Endodermal cell (in vitro differentiated cells): ENCODE measurements at regions not wholly inside any gene's neighbourhood (a gene's known extent, or its start where the extent isn't known, plus 50 kb on each side); places are given as distances from the start of the nearest gene placed in this dataset.

Source experiments
- DNase-seq: peaks from one replicate; pipeline ENCODE4 v3.0.0-alpha.2; 2017
- H3K27ac ChIP-seq: 2 replicates; pipeline ENCODE4 v1.5.1; 2013; ENCODE audit warnings: mild to moderate bottlenecking, low read depth, low read length, moderate library complexity
- H3K27me3 ChIP-seq: 2 replicates; pipeline ENCODE4 v1.6.1; 2013; ENCODE audit warnings: mild to moderate bottlenecking, low read length, moderate library complexity; ENCODE audit not compliant: insufficient read depth, control insufficient read depth, poor library complexity, severe bottlenecking
- H3K36me3 ChIP-seq: 2 replicates; pipeline ENCODE4 v1.7.0; 2013; ENCODE audit warnings: mild to moderate bottlenecking, low read length, moderate library complexity; ENCODE audit not compliant: control insufficient read depth, insufficient read depth
- H3K4me1 ChIP-seq: one replicate; pipeline ENCODE4 v1.7.0; 2013; ENCODE audit warnings: low read length; ENCODE audit not compliant: control insufficient read depth, insufficient read depth
- H3K4me3 ChIP-seq: 2 replicates; pipeline ENCODE4 v1.5.1; 2013; ENCODE audit warnings: mild to moderate bottlenecking, low read length, moderate library complexity
- H3K9ac ChIP-seq: 2 replicates; pipeline ENCODE4 v1.6.1; 2013; ENCODE audit warnings: mild to moderate bottlenecking, low read length, moderate library complexity; ENCODE audit not compliant: poor library complexity, severe bottlenecking; ENCODE audit errors: extremely low read depth
- H3K9me3 ChIP-seq: 2 replicates; pipeline ENCODE4 v1.6.1; 2013; ENCODE audit warnings: mild to moderate bottlenecking, low read length, moderate library complexity; ENCODE audit not compliant: control insufficient read depth
- H3K27ac Mint-ChIP-seq: 2 replicates; pipeline ENCODE4 v1.8.0; 2020; ENCODE audit warnings: mixed read lengths
- H3K27me3 Mint-ChIP-seq: 2 replicates; pipeline ENCODE4 v1.8.0; 2021; ENCODE audit warnings: mild to moderate bottlenecking, mixed read lengths; ENCODE audit not compliant: insufficient read depth
- H3K36me3 Mint-ChIP-seq: 2 replicates; pipeline ENCODE4 v1.8.0; 2020; ENCODE audit warnings: low read depth, mixed read lengths
- H3K4me1 Mint-ChIP-seq: 2 replicates; pipeline ENCODE4 v1.8.0; 2020; ENCODE audit warnings: mixed read lengths
- H3K4me3 Mint-ChIP-seq: 2 replicates; pipeline ENCODE4 v1.8.0; 2020; ENCODE audit warnings: mild to moderate bottlenecking, moderate library complexity, mixed read lengths
- H3K9me3 Mint-ChIP-seq: 2 replicates; pipeline ENCODE4 v1.8.0; 2020; ENCODE audit warnings: mild to moderate bottlenecking, mixed read lengths
- WGBS, 2 experiments: methylation state at CpG; one replicate each; pipeline versions ENCODE4 v1.1.5 to v1.1.7; 2013; ENCODE audit warnings: missing lambda C conversion rate in 2 of 2, mixed read lengths in 1 of 2; ENCODE audit not compliant: insufficient coverage in 1 of 2, insufficient read length in 1 of 2; 5-methylcytosine and 5-hydroxymethylcytosine counted together
- TF ChIP-seq, protein P1 (sequence below): fragments of 200-600 bp; sonication (generic); conservative IDR thresholded peaks from 2 replicates; pipeline ENCODE4 v1.5.0; 2021; ENCODE audit warnings: antibody characterized with exemption, mild to moderate bottlenecking

DNA sequence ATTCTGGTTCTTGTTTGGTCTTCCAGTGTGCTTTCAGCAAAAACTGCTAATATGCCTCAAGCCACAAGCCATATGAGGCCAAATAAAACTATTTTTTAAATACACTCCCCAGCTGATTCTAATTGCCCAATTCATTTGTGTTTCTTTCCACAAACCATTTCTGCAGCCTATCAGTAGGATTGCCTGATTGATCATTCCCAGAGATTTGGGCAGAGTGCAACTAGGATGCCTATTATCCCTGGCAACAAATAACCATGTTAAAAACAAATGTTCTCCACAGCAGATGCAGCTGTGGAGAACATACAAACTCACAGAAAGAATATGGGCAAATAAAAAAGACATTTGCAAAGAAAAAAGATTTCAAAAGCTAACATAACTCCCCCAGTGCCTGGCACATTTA, 76.9 kb upstream of the CAV2 start:
- H3K27ac ChIP-seq: no peak overlapping the region

GRCh38 chr7:116423499-116423898, 76.0 kb upstream of the CAV2 start:
- Mint-ChIP-seq H3K27me3 (no peaks in the 10 kb centered on the region), H3K36me3 (no peaks in the 10 kb centered on the region), H3K4me3 (no peak overlapping the region), H3K4me1 (no peaks in the 10 kb centered on the region), H3K9me3 (no peaks in the 10 kb centered on the region), H3K27ac (no peak overlapping the region)
- no peaks in the 10 kb centered on the region for H3K36me3 ChIP-seq
- no peak overlapping the region for H3K27ac ChIP-seq
- no peak overlapping the region for H3K9ac ChIP-seq
- no peak overlapping the region for H3K4me3 ChIP-seq
- DNase-seq: no peak
- no peaks in the 10 kb centered on the region for H3K9me3 ChIP-seq
- 85% methylated on average over 3 of the region's 3 CpGs; no CpG with 5 or more reads in 1 of the 2 experiments for WGBS, 2 experiments
- no peaks in the 10 kb centered on the region for H3K4me1 ChIP-seq
- no peaks in the 10 kb centered on the region for H3K27me3 ChIP-seq
- TF ChIP-seq, protein P1, sequence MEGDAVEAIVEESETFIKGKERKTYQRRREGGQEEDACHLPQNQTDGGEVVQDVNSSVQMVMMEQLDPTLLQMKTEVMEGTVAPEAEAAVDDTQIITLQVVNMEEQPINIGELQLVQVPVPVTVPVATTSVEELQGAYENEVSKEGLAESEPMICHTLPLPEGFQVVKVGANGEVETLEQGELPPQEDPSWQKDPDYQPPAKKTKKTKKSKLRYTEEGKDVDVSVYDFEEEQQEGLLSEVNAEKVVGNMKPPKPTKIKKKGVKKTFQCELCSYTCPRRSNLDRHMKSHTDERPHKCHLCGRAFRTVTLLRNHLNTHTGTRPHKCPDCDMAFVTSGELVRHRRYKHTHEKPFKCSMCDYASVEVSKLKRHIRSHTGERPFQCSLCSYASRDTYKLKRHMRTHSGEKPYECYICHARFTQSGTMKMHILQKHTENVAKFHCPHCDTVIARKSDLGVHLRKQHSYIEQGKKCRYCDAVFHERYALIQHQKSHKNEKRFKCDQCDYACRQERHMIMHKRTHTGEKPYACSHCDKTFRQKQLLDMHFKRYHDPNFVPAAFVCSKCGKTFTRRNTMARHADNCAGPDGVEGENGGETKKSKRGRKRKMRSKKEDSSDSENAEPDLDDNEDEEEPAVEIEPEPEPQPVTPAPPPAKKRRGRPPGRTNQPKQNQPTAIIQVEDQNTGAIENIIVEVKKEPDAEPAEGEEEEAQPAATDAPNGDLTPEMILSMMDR: no peak

More for the DNA sequence above, 76.9 kb upstream of the CAV2 start:
- no peaks in the 10 kb centered on the region for H3K4me1 ChIP-seq
- H3K9ac ChIP-seq: no peak overlapping the region
- H3K4me3 ChIP-seq: no peak overlapping the region
- Mint-ChIP-seq H3K36me3 (no peaks in the 10 kb centered on the region), H3K27ac (no peak overlapping the region), H3K4me1 (peaks cover under 1% of the 10 kb centered on the region), H3K27me3 (no peaks in the 10 kb centered on the region), H3K4me3 (no peak overlapping the region), H3K9me3 (no peaks in the 10 kb centered on the region)
- no peaks in the 10 kb centered on the region for H3K9me3 ChIP-seq
- DNase-seq: no peak
- H3K36me3 ChIP-seq: no peaks in the 10 kb centered on the region
- TF ChIP-seq, protein P1: no peak
- H3K27me3 ChIP-seq: no peaks in the 10 kb centered on the region

- Mint-ChIP-seq H3K36me3 (no peaks in the 10 kb centered on the region), H3K4me3 (no peak overlapping the region), H3K4me1 (peaks cover 2% of the 10 kb centered on the region), H3K27ac (no peak overlapping the region), H3K9me3 (no peaks in the 10 kb centered on the region), H3K27me3 (no peaks in the 10 kb centered on the region)
- H3K36me3 ChIP-seq: no peaks in the 10 kb centered on the region
- DNase-seq: no peak
- H3K4me1 ChIP-seq: no peaks in the 10 kb centered on the region
- no peaks in the 10 kb centered on the region for H3K9me3 ChIP-seq
- H3K4me3 ChIP-seq: no peak overlapping the region
- 90 to 100% methylated on average over 1 to 3 of the region's 3 CpGs for WGBS, 2 experiments
- no peaks in the 10 kb centered on the region for H3K27me3 ChIP-seq
- TF ChIP-seq, protein P1: no peak
- no peak overlapping the region for H3K9ac ChIP-seq
- no peak overlapping the region for H3K27ac ChIP-seq
These were observed 73.8 kb upstream of the CAV2 start for GRCh38 chr7:116425647-116426209.
